OCI-LY3 (cell line): ENCODE measurements at regions not wholly inside any gene's neighbourhood (a gene's known extent, or its start where the extent isn't known, plus 50 kb on each side); places are given as distances from the start of the nearest gene placed in this dataset.
A peak's percentile ranks its signal among the peaks of the same experiment; 100 is the strongest.

Source experiments
- H2AFZ ChIP-seq: fragments of 200-600, 300-600 bp; shearing (Covaris generic); 2 replicates; pipeline ENCODE4 v1.6.0; 2014; ENCODE audit warnings: antibody characterized with exemption, low read depth, low read length
- H3K27ac ChIP-seq: fragments of 200-600, 300-600 bp; sonication (generic); 2 replicates; pipeline ENCODE4 v1.5.1; 2014; ENCODE audit warnings: mild to moderate bottlenecking, low read length, moderate library complexity, mixed read lengths
- H3K27me3 ChIP-seq: fragments of 200-600, 300-600 bp; sonication (generic); 2 replicates; pipeline ENCODE4 v1.6.1; 2014; ENCODE audit warnings: low read depth, low read length, mixed read lengths
- H3K36me3 ChIP-seq: fragments of 200-600, 300-600 bp; sonication (generic); replicated peaks from 2 replicates; pipeline ENCODE3; 2014; ENCODE audit warnings: low read depth, low read length, mixed read lengths
- H3K4me1 ChIP-seq: fragments of 300-600, 200-600 bp; sonication (generic); 2 replicates; pipeline ENCODE4 v1.6.1; 2014; ENCODE audit warnings: low read length, mixed read lengths
- H3K4me2 ChIP-seq: fragments of 200-600, 300-600 bp; sonication (generic); 2 replicates; pipeline ENCODE4 v1.6.1; 2014; ENCODE audit warnings: low read length, mixed read lengths
- H3K4me3 ChIP-seq: fragments of 300-600, 200-600 bp; sonication (generic); 2 replicates; pipeline ENCODE4 v1.5.1; 2014; ENCODE audit warnings: antibody characterized with exemption, mild to moderate bottlenecking, low read length, moderate library complexity
- H3K79me2 ChIP-seq: fragments of 300-600, 200-600 bp; shearing (Covaris generic); 2 replicates; pipeline ENCODE4 v1.6.1; 2014; ENCODE audit warnings: mild to moderate bottlenecking, low read length, mixed read lengths
- H3K9ac ChIP-seq: fragments of 300-600, 200-600 bp; shearing (Covaris generic); 2 replicates; pipeline ENCODE4 v1.6.0; 2014; ENCODE audit warnings: mild to moderate bottlenecking, low read length, moderate library complexity
- H3K9me3 ChIP-seq: fragments of 200-600, 300-600 bp; shearing (Covaris generic); 2 replicates; pipeline ENCODE4 v1.6.1; 2014; ENCODE audit warnings: low read length, mixed read lengths; ENCODE audit not compliant: insufficient read depth
- H4K20me1 ChIP-seq: fragments of 200-600, 300-600 bp; sonication (generic); 2 replicates; pipeline ENCODE4 v1.6.1; 2016; ENCODE audit warnings: low read length, mixed read lengths; ENCODE audit not compliant: insufficient read depth
- EZH2phosphoT487 ChIP-seq: fragments of 200-600 bp; shearing (Covaris generic); IDR thresholded peaks from 2 replicates; pipeline ENCODE4 v1.6.1; 2018; ENCODE audit warnings: antibody characterized with exemption, mixed run types, low read depth
- TF ChIP-seq, protein P1 (sequence below): fragments of 200-600, 300-600 bp; sonication (generic); IDR thresholded peaks from 2 replicates; pipeline ENCODE4 v1.5.1; 2014; ENCODE audit warnings: antibody characterized with exemption, low read length, low read depth

DNA sequence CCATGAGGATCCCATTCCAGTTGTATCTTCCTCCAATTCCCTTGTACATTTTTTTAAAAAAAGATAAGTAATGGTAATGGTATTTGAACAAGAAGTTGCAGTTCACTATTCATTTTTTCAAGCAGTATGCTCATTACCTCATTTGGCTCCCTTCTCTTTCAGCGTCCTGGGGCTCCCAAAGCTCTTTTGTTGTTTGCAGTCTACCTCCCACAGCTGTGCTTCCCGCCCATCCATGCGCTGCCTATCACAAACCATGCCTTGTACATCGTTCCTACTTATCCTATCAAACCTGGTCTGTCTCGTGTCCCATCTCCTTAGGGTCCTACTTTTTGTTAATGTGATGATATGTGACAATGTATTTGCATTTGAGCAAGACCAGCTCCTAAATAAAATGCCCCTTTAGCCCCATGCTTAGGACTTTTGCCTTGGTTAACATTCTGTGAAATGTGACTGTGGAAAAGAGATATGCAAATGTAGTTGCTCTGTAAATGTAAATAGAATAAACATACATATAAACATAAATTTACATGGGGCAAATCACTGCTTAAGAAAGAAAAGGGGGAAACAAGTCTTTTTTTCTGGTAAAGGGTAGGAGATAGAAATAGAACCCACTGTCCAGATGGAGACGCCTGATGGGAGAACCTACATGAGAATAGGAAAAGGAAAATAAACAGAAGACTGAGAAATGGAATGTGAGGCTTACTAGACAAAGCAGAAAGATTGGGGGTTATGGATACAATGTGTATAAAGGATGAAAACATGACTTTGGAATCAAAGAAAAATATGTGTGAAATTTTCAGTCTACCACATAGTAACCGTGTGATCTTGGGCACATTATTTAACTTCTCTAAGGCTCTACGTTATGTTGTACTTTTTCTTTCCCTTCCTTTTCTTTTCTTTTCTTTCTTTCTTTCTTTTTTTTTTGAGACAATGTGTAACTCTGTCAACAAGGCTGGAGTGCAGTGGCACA is 59.8 kb upstream of the PLXNA2 start:
- H3K4me1 ChIP-seq, result no peaks in the 10 kb centered on the region
- TF ChIP-seq, protein P1, sequence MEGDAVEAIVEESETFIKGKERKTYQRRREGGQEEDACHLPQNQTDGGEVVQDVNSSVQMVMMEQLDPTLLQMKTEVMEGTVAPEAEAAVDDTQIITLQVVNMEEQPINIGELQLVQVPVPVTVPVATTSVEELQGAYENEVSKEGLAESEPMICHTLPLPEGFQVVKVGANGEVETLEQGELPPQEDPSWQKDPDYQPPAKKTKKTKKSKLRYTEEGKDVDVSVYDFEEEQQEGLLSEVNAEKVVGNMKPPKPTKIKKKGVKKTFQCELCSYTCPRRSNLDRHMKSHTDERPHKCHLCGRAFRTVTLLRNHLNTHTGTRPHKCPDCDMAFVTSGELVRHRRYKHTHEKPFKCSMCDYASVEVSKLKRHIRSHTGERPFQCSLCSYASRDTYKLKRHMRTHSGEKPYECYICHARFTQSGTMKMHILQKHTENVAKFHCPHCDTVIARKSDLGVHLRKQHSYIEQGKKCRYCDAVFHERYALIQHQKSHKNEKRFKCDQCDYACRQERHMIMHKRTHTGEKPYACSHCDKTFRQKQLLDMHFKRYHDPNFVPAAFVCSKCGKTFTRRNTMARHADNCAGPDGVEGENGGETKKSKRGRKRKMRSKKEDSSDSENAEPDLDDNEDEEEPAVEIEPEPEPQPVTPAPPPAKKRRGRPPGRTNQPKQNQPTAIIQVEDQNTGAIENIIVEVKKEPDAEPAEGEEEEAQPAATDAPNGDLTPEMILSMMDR, result no peak
- no peak for TF ChIP-seq EZH2phosphoT487
- H2AFZ ChIP-seq, result no peak overlapping the region
- no peaks in the 10 kb centered on the region for H3K79me2 ChIP-seq
- H3K36me3 ChIP-seq, result no peaks in the 10 kb centered on the region
- H3K4me2 ChIP-seq, result no peak overlapping the region
- H3K27ac ChIP-seq, result no peak overlapping the region
- H3K4me3 ChIP-seq, result no peak overlapping the region
- peaks cover 54% of the 10 kb centered on the region for H3K27me3 ChIP-seq
- H3K9me3 ChIP-seq, result no peaks in the 10 kb centered on the region
- H4K20me1 ChIP-seq, result no peaks in the 10 kb centered on the region
- H3K9ac ChIP-seq, result no peak overlapping the region

DNA sequence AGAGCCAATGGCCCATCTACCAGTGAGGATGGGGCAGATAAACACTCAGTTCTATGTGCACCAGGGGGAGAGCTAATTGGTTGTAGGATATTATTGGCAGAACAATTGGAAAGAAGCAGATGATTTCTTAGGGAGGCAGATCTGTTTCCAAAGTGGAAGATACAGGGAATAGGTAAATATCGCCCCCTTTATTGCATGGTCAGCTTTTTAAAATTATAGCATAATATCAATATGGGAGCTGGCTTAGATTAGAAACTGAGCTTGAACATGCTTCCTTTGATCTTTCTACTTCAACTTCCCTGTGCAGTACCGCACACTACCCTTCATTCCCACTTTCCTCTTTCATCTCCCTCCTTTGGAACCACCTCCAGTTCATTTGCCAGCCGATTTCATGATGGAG is 64.0 kb upstream of the PLXNA2 start:
- Histone ChIP-seq H3K4me2 (no peak overlapping the region), H3K4me1 (peaks cover 4% of the 10 kb centered on the region), H3K9ac (no peak overlapping the region), H3K4me3 (no peak overlapping the region), H4K20me1 (no peaks in the 10 kb centered on the region), H3K9me3 (no peaks in the 10 kb centered on the region), H3K36me3 (no peaks in the 10 kb centered on the region), H3K27ac (no peak overlapping the region), H2AFZ (no peak overlapping the region), H3K79me2 (no peaks in the 10 kb centered on the region), H3K27me3 (peaks cover 49% of the 10 kb centered on the region)
- no peak for TF ChIP-seq EZH2phosphoT487
- TF ChIP-seq, protein P1, result no peak

DNA sequence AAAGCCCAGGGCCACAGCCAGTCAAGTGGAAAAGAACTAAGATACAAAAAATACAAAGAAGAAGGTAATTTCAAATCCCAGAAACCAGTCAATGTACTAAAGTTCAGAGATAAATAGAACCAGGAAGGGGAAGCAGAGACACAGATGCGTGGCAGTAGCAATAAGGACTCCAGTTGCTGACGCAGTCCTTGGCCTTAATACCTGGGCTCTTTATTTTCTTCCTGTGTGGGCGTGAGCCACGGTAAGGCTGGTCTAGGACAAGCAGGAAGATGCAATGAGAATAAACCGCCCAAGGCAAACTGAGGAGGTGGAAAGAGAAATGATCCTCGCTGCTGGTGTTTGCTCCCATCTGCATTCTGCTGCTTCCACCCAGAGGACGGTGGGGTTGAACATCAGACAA is 65.6 kb upstream of the PLXNA2 start:
- Histone ChIP-seq H3K79me2 (no peaks in the 10 kb centered on the region), H3K27ac (no peak overlapping the region), H4K20me1 (no peaks in the 10 kb centered on the region), H3K27me3 (peaks cover 52% of the 10 kb centered on the region), H3K9ac (no peak overlapping the region), H3K9me3 (no peaks in the 10 kb centered on the region), H2AFZ (no peak overlapping the region), H3K4me1 (peaks cover 4% of the 10 kb centered on the region), H3K4me3 (no peak overlapping the region), H3K36me3 (no peaks in the 10 kb centered on the region), H3K4me2 (0 out of 2 replicates have a peak overlapping the region, but pooled peaks have one; percentile 1)
- TF ChIP-seq EZH2phosphoT487, result no peak
- TF ChIP-seq, protein P1, result no peak

- TF ChIP-seq, protein P1, result no peak
- no peak for TF ChIP-seq EZH2phosphoT487
- H3K27ac ChIP-seq, result no peak overlapping the region
- H3K9me3 ChIP-seq, result no peaks in the 10 kb centered on the region
- no peaks in the 10 kb centered on the region for H4K20me1 ChIP-seq
- H3K36me3 ChIP-seq, result no peaks in the 10 kb centered on the region
- H3K4me1 ChIP-seq, result peaks cover 4% of the 10 kb centered on the region
- no peaks in the 10 kb centered on the region for H3K79me2 ChIP-seq
- peaks cover 70% of the 10 kb centered on the region for H3K27me3 ChIP-seq
- no peak overlapping the region for H3K4me3 ChIP-seq
- no peak overlapping the region for H2AFZ ChIP-seq
- H3K9ac ChIP-seq, result no peak overlapping the region
- no peak overlapping the region for H3K4me2 ChIP-seq
Observed at GRCh38 chr1:208312706-208313105, 68.5 kb upstream of the PLXNA2 start.
